ENCODE measurements at regions not wholly inside any gene's neighbourhood (a gene's known extent, or its start where the extent isn't known, plus 50 kb on each side); places are given as distances from the start of the nearest gene placed in this dataset.

GRCh38 chr18:34583895-34584294, 126.2 kb upstream of the DTNA start:
- TF ChIP-seq CTCF (IDR thresholded peaks at IDR 0.05): no peak
- Mint-ChIP-seq H3K27ac (no peak overlapping the region), H3K27me3 (ENCODE audit: low read depth, poor library complexity) (no peaks in the 10 kb centered on the region), H3K36me3 (ENCODE audit: low read depth) (peaks cover 6% of the 10 kb centered on the region), H3K4me1 (no peaks in the 10 kb centered on the region), H3K4me3 (no peak overlapping the region), H3K9me3 (peaks cover 24% of the 10 kb centered on the region)
- DNase-seq: no peak

GRCh38 chr18:34590503-34590902, 119.6 kb upstream of the DTNA start:
- Mint-ChIP-seq H3K36me3 (ENCODE audit: low read depth) (no peaks in the 10 kb centered on the region), H3K4me1 (peaks cover 20% of the 10 kb centered on the region), H3K27me3 (ENCODE audit: low read depth, poor library complexity) (no peaks in the 10 kb centered on the region), H3K27ac (no peak overlapping the region), H3K9me3 (no peaks in the 10 kb centered on the region), H3K4me3 (no peak overlapping the region)
- no peak for TF ChIP-seq CTCF (IDR thresholded peaks at IDR 0.05)
- DNase-seq: no peak

GRCh38 chr18:34591920-34592444, 118.1 kb upstream of the DTNA start:
- no peak for DNase-seq
- Mint-ChIP-seq H3K27ac (no peak overlapping the region), H3K4me1 (peaks cover 25% of the 10 kb centered on the region), H3K4me3 (no peak overlapping the region), H3K9me3 (no peaks in the 10 kb centered on the region), H3K27me3 (ENCODE audit: low read depth, poor library complexity) (no peaks in the 10 kb centered on the region), H3K36me3 (ENCODE audit: low read depth) (no peaks in the 10 kb centered on the region)
- no peak for TF ChIP-seq CTCF (IDR thresholded peaks at IDR 0.05)

GRCh38 chr18:34592481-34592880, 117.6 kb upstream of the DTNA start:
- H3K4me3 Mint-ChIP-seq: peak overlapping the region; percentile 79
- H3K9me3 Mint-ChIP-seq: no peaks in the 10 kb centered on the region
- H3K36me3 Mint-ChIP-seq (ENCODE audit: low read depth): no peaks in the 10 kb centered on the region
- peaks cover 25% of the 10 kb centered on the region for H3K4me1 Mint-ChIP-seq
- no peaks in the 10 kb centered on the region for H3K27me3 Mint-ChIP-seq (ENCODE audit: low read depth, poor library complexity)
- H3K27ac Mint-ChIP-seq: no peak overlapping the region
- DNase-seq: no peak
- no peak for TF ChIP-seq CTCF (IDR thresholded peaks at IDR 0.05)

GRCh38 chr18:34592961-34593382, 117.1 kb upstream of the DTNA start:
- Mint-ChIP-seq H3K4me3 (peak overlapping the region; percentile 79), H3K4me1 (peaks cover 25% of the 10 kb centered on the region), H3K27me3 (ENCODE audit: low read depth, poor library complexity) (no peaks in the 10 kb centered on the region), H3K27ac (no peak overlapping the region), H3K36me3 (ENCODE audit: low read depth) (no peaks in the 10 kb centered on the region), H3K9me3 (no peaks in the 10 kb centered on the region)
- peak; percentile 47 for DNase-seq
- no peak for TF ChIP-seq CTCF (IDR thresholded peaks at IDR 0.05)

- H3K36me3 Mint-ChIP-seq (ENCODE audit: low read depth): no peaks in the 10 kb centered on the region
- H3K27ac Mint-ChIP-seq: no peak overlapping the region
- H3K9me3 Mint-ChIP-seq: no peaks in the 10 kb centered on the region
These were observed 115.8 kb upstream of the DTNA start for GRCh38 chr18:34594266-34594665.

More at GRCh38 chr18:34594266-34594665, 115.8 kb upstream of the DTNA start:
- DNase-seq: no peak
- no peak for TF ChIP-seq CTCF (IDR thresholded peaks at IDR 0.05)
- Mint-ChIP-seq H3K4me3 (no peak overlapping the region), H3K4me1 (peaks cover 25% of the 10 kb centered on the region), H3K27me3 (ENCODE audit: low read depth, poor library complexity) (no peaks in the 10 kb centered on the region)
